Endodermal cell (in vitro differentiated cells): ENCODE measurements at regions not wholly inside any gene's neighbourhood (a gene's known extent, or its start where the extent isn't known, plus 50 kb on each side); places are given as distances from the start of the nearest gene placed in this dataset.

Experiments used
- DNase-seq: peaks from one replicate; pipeline ENCODE4 v3.0.0-alpha.2; 2017
- H3K27ac ChIP-seq: 2 replicates; pipeline ENCODE4 v1.5.1; 2013; ENCODE audit warnings: mild to moderate bottlenecking, low read depth, low read length, moderate library complexity
- H3K27me3 ChIP-seq: 2 replicates; pipeline ENCODE4 v1.6.1; 2013; ENCODE audit warnings: mild to moderate bottlenecking, low read length, moderate library complexity; ENCODE audit not compliant: insufficient read depth, control insufficient read depth, poor library complexity, severe bottlenecking
- H3K36me3 ChIP-seq: 2 replicates; pipeline ENCODE4 v1.7.0; 2013; ENCODE audit warnings: mild to moderate bottlenecking, low read length, moderate library complexity; ENCODE audit not compliant: control insufficient read depth, insufficient read depth
- H3K4me1 ChIP-seq: one replicate; pipeline ENCODE4 v1.7.0; 2013; ENCODE audit warnings: low read length; ENCODE audit not compliant: control insufficient read depth, insufficient read depth
- H3K4me3 ChIP-seq: 2 replicates; pipeline ENCODE4 v1.5.1; 2013; ENCODE audit warnings: mild to moderate bottlenecking, low read length, moderate library complexity
- H3K9ac ChIP-seq: 2 replicates; pipeline ENCODE4 v1.6.1; 2013; ENCODE audit warnings: mild to moderate bottlenecking, low read length, moderate library complexity; ENCODE audit not compliant: poor library complexity, severe bottlenecking; ENCODE audit errors: extremely low read depth
- H3K9me3 ChIP-seq: 2 replicates; pipeline ENCODE4 v1.6.1; 2013; ENCODE audit warnings: mild to moderate bottlenecking, low read length, moderate library complexity; ENCODE audit not compliant: control insufficient read depth
- H3K27ac Mint-ChIP-seq: 2 replicates; pipeline ENCODE4 v1.8.0; 2020; ENCODE audit warnings: mixed read lengths
- H3K27me3 Mint-ChIP-seq: 2 replicates; pipeline ENCODE4 v1.8.0; 2021; ENCODE audit warnings: mild to moderate bottlenecking, mixed read lengths; ENCODE audit not compliant: insufficient read depth
- H3K36me3 Mint-ChIP-seq: 2 replicates; pipeline ENCODE4 v1.8.0; 2020; ENCODE audit warnings: low read depth, mixed read lengths
- H3K4me1 Mint-ChIP-seq: 2 replicates; pipeline ENCODE4 v1.8.0; 2020; ENCODE audit warnings: mixed read lengths
- H3K4me3 Mint-ChIP-seq: 2 replicates; pipeline ENCODE4 v1.8.0; 2020; ENCODE audit warnings: mild to moderate bottlenecking, moderate library complexity, mixed read lengths
- H3K9me3 Mint-ChIP-seq: 2 replicates; pipeline ENCODE4 v1.8.0; 2020; ENCODE audit warnings: mild to moderate bottlenecking, mixed read lengths
- WGBS, 2 experiments: methylation state at CpG; one replicate each; pipeline versions ENCODE4 v1.1.5 to v1.1.7; 2013; ENCODE audit warnings: missing lambda C conversion rate in 2 of 2, mixed read lengths in 1 of 2; ENCODE audit not compliant: insufficient coverage in 1 of 2, insufficient read length in 1 of 2; 5-methylcytosine and 5-hydroxymethylcytosine counted together
- TF ChIP-seq, protein P1 (sequence below): fragments of 200-600 bp; sonication (generic); conservative IDR thresholded peaks from 2 replicates; pipeline ENCODE4 v1.5.0; 2021; ENCODE audit warnings: antibody characterized with exemption, mild to moderate bottlenecking

DNA sequence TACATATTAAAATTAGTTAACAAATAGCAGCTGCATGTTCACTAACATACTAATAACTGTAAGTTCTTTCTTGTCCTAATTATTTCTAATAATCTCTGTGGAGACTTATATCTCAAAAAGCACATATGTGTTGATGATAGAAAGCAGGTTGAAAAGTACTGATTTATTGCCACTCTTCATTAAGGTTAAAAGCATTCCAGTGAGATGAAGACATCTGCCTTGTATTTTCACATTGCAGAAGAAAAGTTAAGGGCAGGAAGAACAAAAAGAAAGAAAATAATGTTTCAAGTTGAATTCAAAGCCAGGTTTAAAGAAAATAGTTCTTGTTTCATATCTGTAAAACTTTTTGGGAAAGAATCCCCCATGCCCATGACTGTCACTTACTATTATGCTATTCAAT is 429.9 kb downstream of the MTX2 start:
- Mint-ChIP-seq H3K9me3 (no peaks in the 10 kb centered on the region), H3K4me1 (no peaks in the 10 kb centered on the region), H3K4me3 (no peak overlapping the region), H3K27ac (no peak overlapping the region), H3K36me3 (no peaks in the 10 kb centered on the region), H3K27me3 (no peaks in the 10 kb centered on the region)
- Histone ChIP-seq H3K4me1 (no peaks in the 10 kb centered on the region), H3K27ac (no peak overlapping the region), H3K36me3 (no peaks in the 10 kb centered on the region), H3K9ac (no peak overlapping the region), H3K9me3 (no peaks in the 10 kb centered on the region), H3K27me3 (no peaks in the 10 kb centered on the region), H3K4me3 (no peak overlapping the region)
- TF ChIP-seq, protein P1, sequence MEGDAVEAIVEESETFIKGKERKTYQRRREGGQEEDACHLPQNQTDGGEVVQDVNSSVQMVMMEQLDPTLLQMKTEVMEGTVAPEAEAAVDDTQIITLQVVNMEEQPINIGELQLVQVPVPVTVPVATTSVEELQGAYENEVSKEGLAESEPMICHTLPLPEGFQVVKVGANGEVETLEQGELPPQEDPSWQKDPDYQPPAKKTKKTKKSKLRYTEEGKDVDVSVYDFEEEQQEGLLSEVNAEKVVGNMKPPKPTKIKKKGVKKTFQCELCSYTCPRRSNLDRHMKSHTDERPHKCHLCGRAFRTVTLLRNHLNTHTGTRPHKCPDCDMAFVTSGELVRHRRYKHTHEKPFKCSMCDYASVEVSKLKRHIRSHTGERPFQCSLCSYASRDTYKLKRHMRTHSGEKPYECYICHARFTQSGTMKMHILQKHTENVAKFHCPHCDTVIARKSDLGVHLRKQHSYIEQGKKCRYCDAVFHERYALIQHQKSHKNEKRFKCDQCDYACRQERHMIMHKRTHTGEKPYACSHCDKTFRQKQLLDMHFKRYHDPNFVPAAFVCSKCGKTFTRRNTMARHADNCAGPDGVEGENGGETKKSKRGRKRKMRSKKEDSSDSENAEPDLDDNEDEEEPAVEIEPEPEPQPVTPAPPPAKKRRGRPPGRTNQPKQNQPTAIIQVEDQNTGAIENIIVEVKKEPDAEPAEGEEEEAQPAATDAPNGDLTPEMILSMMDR, result no peak
- no peak for DNase-seq

DNA sequence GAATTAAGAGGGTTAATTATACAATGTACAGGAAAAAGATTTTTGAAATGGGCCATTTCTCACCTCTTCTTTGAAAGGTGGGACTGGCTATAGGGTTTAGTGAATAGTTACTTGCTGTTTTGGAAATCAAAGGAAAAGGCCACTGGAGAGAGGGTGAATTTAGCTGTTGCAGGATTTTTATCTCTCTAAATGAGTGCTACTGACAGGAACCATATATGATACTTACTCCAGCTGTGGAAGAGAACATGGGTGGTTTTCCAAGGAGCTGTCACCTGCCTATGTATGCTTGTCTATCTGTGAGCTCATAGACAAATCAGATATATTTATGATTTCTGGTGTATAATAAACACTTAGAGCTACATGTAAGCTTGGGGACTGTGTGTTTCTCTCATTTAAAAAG is 430.4 kb downstream of the MTX2 start:
- Mint-ChIP-seq H3K4me3 (no peak overlapping the region), H3K27ac (no peak overlapping the region), H3K9me3 (no peaks in the 10 kb centered on the region), H3K36me3 (no peaks in the 10 kb centered on the region), H3K27me3 (no peaks in the 10 kb centered on the region), H3K4me1 (no peaks in the 10 kb centered on the region)
- H3K4me1 ChIP-seq, result no peaks in the 10 kb centered on the region
- H3K36me3 ChIP-seq, result no peaks in the 10 kb centered on the region
- TF ChIP-seq, protein P1, result no peak
- no peaks in the 10 kb centered on the region for H3K9me3 ChIP-seq
- no peak overlapping the region for H3K4me3 ChIP-seq
- no peak overlapping the region for H3K9ac ChIP-seq
- DNase-seq, result no peak
- no peak overlapping the region for H3K27ac ChIP-seq
- H3K27me3 ChIP-seq, result no peaks in the 10 kb centered on the region

DNA sequence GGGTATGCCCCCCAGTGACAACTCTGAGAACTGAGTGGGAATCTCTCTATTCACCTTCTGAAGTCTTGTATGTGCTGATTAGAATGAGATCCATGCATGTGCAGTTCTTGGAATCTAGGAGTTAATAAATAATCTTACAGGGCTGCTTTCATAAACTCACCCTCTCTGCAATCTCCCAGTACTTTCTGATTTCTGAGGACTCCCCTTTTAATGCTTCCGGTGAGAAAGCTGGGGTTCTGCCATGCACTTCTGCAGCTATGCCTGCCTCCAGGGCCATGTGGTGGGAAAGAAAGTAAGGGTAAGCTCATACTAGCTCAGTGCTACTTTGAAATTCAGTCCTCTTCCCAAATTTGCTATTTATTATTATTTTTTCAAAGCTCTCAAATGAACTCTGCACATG is 432.9 kb downstream of the MTX2 start:
- Histone ChIP-seq H3K4me1 (no peaks in the 10 kb centered on the region), H3K9me3 (no peaks in the 10 kb centered on the region), H3K27me3 (no peaks in the 10 kb centered on the region), H3K36me3 (no peaks in the 10 kb centered on the region), H3K9ac (no peak overlapping the region), H3K27ac (no peak overlapping the region), H3K4me3 (no peak overlapping the region)
- Mint-ChIP-seq H3K27me3 (no peaks in the 10 kb centered on the region), H3K36me3 (no peaks in the 10 kb centered on the region), H3K4me3 (no peak overlapping the region), H3K9me3 (no peaks in the 10 kb centered on the region), H3K27ac (no peak overlapping the region), H3K4me1 (no peaks in the 10 kb centered on the region)
- WGBS, 2 experiments, result 92% methylated on average over 1 of the region's 1 CpG; no CpG with 5 or more reads in 1 of the 2 experiments
- TF ChIP-seq, protein P1, result peak; percentile 37
- DNase-seq, result no peak
